Ectodermal cell (in vitro differentiated cells): ENCODE measurements at regions not wholly inside any gene's neighbourhood (a gene's known extent, or its start where the extent isn't known, plus 50 kb on each side); places are given as distances from the start of the nearest gene placed in this dataset.

Source experiments
- H3K27ac ChIP-seq: 2 replicates; pipeline ENCODE4 v1.7.0; 2013; ENCODE audit warnings: mild to moderate bottlenecking, low read depth, low read length; ENCODE audit not compliant: insufficient read depth, poor library complexity, severe bottlenecking
- H3K27me3 ChIP-seq: 2 replicates; pipeline ENCODE4 v1.7.0; 2013; ENCODE audit warnings: mild to moderate bottlenecking, low read length; ENCODE audit not compliant: insufficient read depth, control insufficient read depth, poor library complexity, severe bottlenecking
- H3K36me3 ChIP-seq: one replicate; pipeline ENCODE4 v1.7.0; 2013; ENCODE audit warnings: low read length; ENCODE audit not compliant: control insufficient read depth, insufficient read depth
- H3K4me1 ChIP-seq: one replicate; pipeline ENCODE4 v1.7.0; 2013; ENCODE audit warnings: low read length; ENCODE audit not compliant: control insufficient read depth, insufficient read depth
- H3K4me3 ChIP-seq: 2 replicates; pipeline ENCODE4 v1.7.0; 2013; ENCODE audit warnings: low read depth, low read length, control low read depth; ENCODE audit not compliant: insufficient read depth
- H3K9me3 ChIP-seq: 2 replicates; pipeline ENCODE4 v1.7.0; 2013; ENCODE audit warnings: mild to moderate bottlenecking, low read length, moderate library complexity; ENCODE audit not compliant: control insufficient read depth
- WGBS, 2 experiments: methylation state at CpG; one replicate each; pipeline ENCODE4 v1.1.7; 2013; ENCODE audit warnings: missing lambda C conversion rate in 2 of 2; 5-methylcytosine and 5-hydroxymethylcytosine counted together

DNA sequence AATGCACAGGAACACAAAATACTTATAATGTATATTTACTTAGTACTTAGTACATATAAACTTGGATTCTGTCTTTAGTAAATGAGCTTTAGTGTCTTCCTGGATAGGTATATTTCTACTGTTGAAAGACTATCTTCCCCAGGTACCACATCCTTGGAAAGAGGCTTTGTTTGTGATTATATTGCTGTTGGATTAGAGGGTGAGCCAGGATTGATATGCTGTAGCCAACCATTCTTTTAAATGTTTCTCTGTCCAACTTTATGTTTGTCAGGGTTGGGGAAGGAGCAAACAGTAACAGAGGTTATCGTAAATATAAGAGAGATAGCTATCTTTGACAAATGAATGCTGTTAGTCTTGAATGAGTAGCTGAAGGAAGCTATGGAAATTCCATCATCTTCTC, 213.2 kb downstream of the SPRY1 start:
- Histone ChIP-seq H3K4me3 (no peak overlapping the region), H3K27me3 (no peaks in the 10 kb centered on the region), H3K4me1 (no peaks in the 10 kb centered on the region), H3K36me3 (no peaks in the 10 kb centered on the region), H3K27ac (no peak overlapping the region), H3K9me3 (no peaks in the 10 kb centered on the region)
- 96 to 100% methylated on average over 1 of the region's 1 CpG for WGBS, 2 experiments

DNA sequence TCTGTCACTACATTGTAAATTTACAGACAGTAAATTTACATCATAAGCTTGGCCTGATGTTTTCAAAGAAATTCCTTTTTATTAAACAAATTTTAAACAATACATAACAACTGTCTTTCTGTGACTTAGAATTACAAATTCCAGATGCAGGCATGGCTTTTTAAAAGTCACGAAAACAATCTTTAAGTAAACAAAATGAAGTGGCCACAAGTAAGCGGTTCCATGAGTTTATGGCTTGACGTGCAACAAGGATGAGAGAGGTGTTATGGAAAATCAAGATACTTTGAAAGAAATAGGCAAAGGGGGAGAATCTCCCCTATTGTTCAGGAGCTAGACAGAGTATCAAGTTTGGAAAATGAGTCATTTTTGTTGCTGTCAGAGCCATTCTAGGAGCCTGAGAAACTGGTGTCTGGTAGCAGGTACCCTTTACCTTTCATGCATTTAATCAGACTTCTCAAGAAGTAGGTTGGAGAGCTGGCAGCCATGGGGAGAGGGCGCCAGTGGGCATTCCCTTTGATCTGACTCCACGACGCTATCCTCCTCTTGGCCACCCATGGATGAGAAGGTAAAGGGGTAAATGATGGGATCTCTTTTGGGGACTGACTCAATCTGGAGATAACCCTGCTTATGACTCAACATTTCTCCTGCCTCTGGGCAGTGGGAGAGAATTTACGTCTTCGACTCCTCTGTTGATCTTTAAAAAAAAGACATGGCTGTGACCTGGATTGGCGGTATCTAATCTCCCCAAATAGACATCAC, 217.2 kb downstream of the SPRY1 start:
- no peaks in the 10 kb centered on the region for H3K4me1 ChIP-seq
- no peaks in the 10 kb centered on the region for H3K27me3 ChIP-seq
- 93 to 94% methylated on average over 8 to 9 of the region's 9 CpGs for WGBS, 2 experiments
- no peaks in the 10 kb centered on the region for H3K9me3 ChIP-seq
- no peak overlapping the region for H3K4me3 ChIP-seq
- no peaks in the 10 kb centered on the region for H3K36me3 ChIP-seq
- no peak overlapping the region for H3K27ac ChIP-seq

DNA sequence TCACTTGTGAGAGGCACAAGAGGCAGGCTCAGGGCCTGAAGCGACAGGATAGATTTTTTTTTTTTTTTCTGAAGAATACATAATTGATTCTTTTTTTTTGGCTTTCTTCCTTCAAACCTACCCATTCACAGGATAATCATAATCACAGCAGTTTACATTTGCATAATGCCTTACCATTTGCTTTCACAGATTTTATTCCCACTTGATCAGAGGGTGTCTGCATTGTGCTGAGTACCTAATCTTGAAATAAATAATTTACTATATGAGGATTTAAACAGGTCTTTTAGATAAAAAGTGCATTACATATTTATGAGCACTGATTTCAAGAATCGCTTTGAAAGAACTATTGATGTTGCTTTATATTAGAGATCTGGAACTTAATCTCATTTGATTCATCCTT, 219.3 kb downstream of the SPRY1 start:
- no peak overlapping the region for H3K27ac ChIP-seq
- H3K27me3 ChIP-seq: no peaks in the 10 kb centered on the region
- no peaks in the 10 kb centered on the region for H3K36me3 ChIP-seq
- no peaks in the 10 kb centered on the region for H3K4me1 ChIP-seq
- no peaks in the 10 kb centered on the region for H3K9me3 ChIP-seq
- no peak overlapping the region for H3K4me3 ChIP-seq
- WGBS, 2 experiments: 100% methylated on average over 1 to 2 of the region's 2 CpGs

DNA sequence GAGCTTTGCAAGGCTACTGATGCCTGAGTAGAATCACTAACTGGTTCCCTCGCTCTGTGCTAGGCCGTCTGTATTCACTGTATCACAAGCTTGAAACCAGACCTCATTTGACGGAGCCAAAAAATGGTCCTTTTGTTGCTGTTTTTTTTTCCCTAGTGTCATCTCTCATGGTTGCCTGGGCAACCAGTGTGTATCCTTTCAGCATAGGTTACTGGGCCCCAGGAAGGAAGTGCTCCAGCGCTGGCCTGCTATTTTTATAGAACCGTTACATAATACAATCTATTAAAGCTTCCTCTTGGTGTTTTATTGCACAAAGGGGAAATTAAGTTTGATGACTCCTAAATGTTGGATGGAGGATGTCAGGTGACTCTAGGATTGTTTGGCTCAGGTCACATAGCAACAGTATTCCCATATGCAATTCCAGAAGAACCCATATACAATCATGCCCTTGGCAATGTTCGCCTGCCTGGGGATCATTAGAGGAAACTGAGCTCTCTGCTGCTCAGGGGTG, 220.4 kb downstream of the SPRY1 start:
- H3K27ac ChIP-seq: no peak overlapping the region
- no peaks in the 10 kb centered on the region for H3K9me3 ChIP-seq
- no peaks in the 10 kb centered on the region for H3K27me3 ChIP-seq
- WGBS, 2 experiments: 76 to 81% methylated on average over 6 of the region's 6 CpGs
- no peaks in the 10 kb centered on the region for H3K4me1 ChIP-seq
- H3K4me3 ChIP-seq: no peak overlapping the region
- H3K36me3 ChIP-seq: no peaks in the 10 kb centered on the region

DNA sequence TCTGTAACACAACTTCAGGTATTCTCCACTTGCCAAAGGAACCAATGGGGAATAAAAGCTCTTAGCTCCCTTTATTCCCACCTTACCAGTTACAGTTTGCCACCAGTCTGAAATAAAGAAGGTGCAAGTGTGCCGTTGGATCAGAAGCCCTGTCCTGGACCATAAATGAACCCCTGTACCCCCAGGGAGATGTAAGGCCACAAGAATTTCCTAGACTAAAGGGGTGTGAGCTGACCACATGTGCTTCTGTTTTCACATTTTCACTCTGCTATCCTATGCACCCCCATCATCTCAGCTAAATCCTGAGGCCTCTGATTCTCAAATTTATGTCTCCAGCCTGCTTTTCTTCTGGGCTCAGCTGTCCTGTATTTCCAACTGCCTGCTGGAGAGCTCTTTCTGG, 221.2 kb downstream of the SPRY1 start:
- no peak overlapping the region for H3K4me3 ChIP-seq
- no peaks in the 10 kb centered on the region for H3K4me1 ChIP-seq
- no peaks in the 10 kb centered on the region for H3K27me3 ChIP-seq
- H3K9me3 ChIP-seq: no peaks in the 10 kb centered on the region
- WGBS, 2 experiments: 86 to 90% methylated on average over 1 of the region's 1 CpG
- H3K27ac ChIP-seq: no peak overlapping the region
- no peaks in the 10 kb centered on the region for H3K36me3 ChIP-seq

DNA sequence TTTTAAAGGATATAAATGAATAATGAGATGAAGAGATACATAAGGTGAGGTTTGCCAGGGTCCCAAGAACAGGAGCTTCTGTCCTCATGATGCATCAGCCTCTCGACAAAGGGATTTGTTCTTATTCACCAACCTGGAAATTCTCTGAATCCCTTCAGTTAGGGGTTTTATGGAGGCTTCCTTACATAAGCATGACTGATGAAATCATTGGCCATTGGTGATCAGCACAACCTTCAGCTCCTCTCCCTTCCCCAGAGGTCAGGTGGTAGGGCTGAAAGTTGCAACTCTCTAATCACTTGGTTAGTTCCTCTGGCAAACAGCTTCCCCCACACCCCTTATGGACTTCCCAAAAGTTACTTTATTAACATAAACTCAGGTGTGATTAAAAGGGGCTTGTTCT, 222.0 kb downstream of the SPRY1 start:
- Histone ChIP-seq H3K27me3 (no peaks in the 10 kb centered on the region), H3K36me3 (no peaks in the 10 kb centered on the region), H3K9me3 (no peaks in the 10 kb centered on the region), H3K4me1 (no peaks in the 10 kb centered on the region), H3K27ac (no peak overlapping the region), H3K4me3 (no peak overlapping the region)
- WGBS, 2 experiments: 84 to 100% methylated on average over 1 of the region's 1 CpG

DNA sequence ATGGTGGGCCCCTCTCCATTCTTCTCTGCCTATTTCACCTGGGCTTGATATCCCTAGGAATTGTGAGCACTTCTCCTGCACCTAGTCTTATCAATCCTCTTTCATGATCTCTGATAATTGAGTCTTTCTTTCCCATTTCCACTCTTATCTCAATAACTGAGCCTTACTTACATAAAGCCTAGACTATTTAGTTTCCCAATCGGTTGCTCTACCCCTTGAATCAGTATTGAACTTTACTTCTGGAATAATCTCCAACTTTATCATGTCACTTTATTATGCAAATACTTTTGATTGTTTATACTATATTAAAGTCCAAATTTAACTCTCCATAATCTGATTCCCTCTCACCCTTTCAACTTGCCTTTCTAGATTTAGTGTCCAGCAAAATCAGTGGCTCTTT, 222.7 kb downstream of the SPRY1 start:
- Histone ChIP-seq H3K4me1 (no peaks in the 10 kb centered on the region), H3K27ac (no peak overlapping the region), H3K27me3 (no peaks in the 10 kb centered on the region), H3K36me3 (no peaks in the 10 kb centered on the region), H3K9me3 (no peaks in the 10 kb centered on the region), H3K4me3 (no peak overlapping the region)
- 94 to 100% methylated on average over 1 of the region's 1 CpG for WGBS, 2 experiments

DNA sequence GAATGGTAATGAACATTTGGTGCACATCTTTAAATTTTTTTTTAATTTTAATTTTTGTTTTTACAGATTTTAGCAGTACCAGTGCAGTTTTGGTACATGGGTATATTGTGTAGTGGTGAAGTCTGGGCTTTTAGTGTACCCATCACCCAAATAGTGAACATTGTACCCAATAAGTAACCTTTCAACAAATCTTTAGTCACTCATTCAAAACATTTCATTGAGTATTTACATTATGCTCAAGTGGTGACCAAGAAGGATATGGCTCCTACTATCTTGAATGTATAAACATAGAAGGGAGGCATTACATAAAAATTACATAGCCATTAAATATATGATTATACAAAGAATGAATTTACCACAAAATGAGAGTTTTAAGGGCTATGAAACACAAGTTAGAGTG, 223.3 kb downstream of the SPRY1 start:
- H3K36me3 ChIP-seq: no peaks in the 10 kb centered on the region
- no peaks in the 10 kb centered on the region for H3K4me1 ChIP-seq
- no peak overlapping the region for H3K4me3 ChIP-seq
- no peak overlapping the region for H3K27ac ChIP-seq
- no peaks in the 10 kb centered on the region for H3K27me3 ChIP-seq
- no peaks in the 10 kb centered on the region for H3K9me3 ChIP-seq

DNA sequence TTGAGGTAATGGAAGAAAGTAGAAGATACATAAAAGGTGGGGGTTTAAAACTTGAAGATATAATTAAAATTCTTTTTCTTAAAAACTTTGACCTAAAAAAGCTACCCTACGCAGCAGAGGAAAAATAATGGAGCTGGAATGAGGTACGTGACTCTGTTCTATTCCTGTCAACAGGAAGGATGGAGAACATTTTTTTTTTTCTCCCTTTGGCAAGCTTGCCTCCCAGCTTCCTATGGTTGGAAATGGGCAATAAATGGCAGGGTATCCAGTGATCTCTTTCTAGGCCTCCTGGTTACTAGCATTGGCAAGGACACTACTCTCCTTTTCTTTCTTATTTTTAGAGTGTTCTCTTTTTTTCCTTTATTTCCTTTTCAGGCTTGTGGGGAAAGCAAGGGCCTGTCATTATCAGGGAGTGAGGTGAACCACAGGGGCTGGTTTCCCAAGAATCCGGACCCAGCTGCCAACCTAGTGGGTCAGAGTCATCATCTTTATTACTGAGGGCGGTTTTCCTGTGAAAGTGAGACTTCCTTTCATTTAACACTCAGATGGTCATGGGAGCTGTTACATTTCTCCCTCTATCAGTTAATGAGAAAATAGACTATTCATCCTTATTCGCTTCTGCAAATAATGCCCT, 224.6 kb downstream of the SPRY1 start:
- Histone ChIP-seq H3K4me1 (no peaks in the 10 kb centered on the region), H3K9me3 (no peaks in the 10 kb centered on the region), H3K27me3 (no peaks in the 10 kb centered on the region), H3K27ac (no peak overlapping the region), H3K36me3 (no peaks in the 10 kb centered on the region), H3K4me3 (no peak overlapping the region)
- 91 to 93% methylated on average over 4 to 5 of the region's 5 CpGs for WGBS, 2 experiments

DNA sequence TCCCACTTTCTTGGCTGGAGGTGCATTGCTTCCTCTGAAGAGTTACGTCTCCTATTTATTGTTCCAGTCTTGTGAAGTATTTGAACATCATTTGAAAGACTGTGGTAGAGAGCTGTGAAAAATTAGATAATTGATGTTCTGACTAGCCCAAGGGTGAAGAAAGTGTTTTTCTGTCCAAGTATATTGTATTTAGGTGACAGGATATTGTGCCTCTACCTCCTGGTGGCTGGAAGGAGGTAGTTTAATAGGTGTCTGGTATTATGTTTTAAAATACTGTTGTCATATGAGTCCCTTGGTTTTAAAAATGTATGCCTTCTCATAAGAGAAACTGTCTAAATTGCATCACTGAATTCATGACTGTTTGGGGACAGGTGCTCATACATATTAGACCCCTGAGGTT, 226.0 kb downstream of the SPRY1 start:
- WGBS, 2 experiments: 96 to 100% methylated on average over 1 of the region's 1 CpG
- Histone ChIP-seq H3K9me3 (no peaks in the 10 kb centered on the region), H3K27ac (no peak overlapping the region), H3K4me1 (no peaks in the 10 kb centered on the region), H3K4me3 (no peak overlapping the region), H3K27me3 (no peaks in the 10 kb centered on the region), H3K36me3 (no peaks in the 10 kb centered on the region)
